HFFc6 (cell line): ENCODE measurements at regions not wholly inside any gene's neighbourhood (a gene's known extent, or its start where the extent isn't known, plus 50 kb on each side); places are given as distances from the start of the nearest gene placed in this dataset.

Experiments
- DNase-seq: peaks from one replicate; pipeline ENCODE4 v3.0.0-alpha.2; 2018
- H3K27ac Mint-ChIP-seq: 2 replicates; pipeline ENCODE4 v1.8.0; 2020; ENCODE audit warnings: mild to moderate bottlenecking, mixed read lengths
- H3K27me3 Mint-ChIP-seq: 2 replicates; pipeline ENCODE4 v1.8.0; 2021; ENCODE audit warnings: mild to moderate bottlenecking, moderate library complexity, mixed read lengths; ENCODE audit not compliant: insufficient read depth
- H3K36me3 Mint-ChIP-seq: 2 replicates; pipeline ENCODE4 v1.8.0; 2021; ENCODE audit warnings: low read depth, mixed read lengths
- H3K4me1 Mint-ChIP-seq: 2 replicates; pipeline ENCODE4 v1.8.0; 2020; ENCODE audit warnings: low read depth, mixed read lengths
- H3K4me3 Mint-ChIP-seq: 2 replicates; pipeline ENCODE4 v1.8.0; 2020; ENCODE audit warnings: mild to moderate bottlenecking, moderate library complexity, mixed read lengths
- H3K9me3 Mint-ChIP-seq: 2 replicates; pipeline ENCODE4 v1.8.0; 2020; ENCODE audit warnings: mild to moderate bottlenecking, mixed read lengths
- TF ChIP-seq, protein P1 (sequence below): fragments of 200-600 bp; sonication (generic); IDR thresholded peaks from 2 replicates; pipeline ENCODE4 v1.5.0; 2021; ENCODE audit warnings: antibody characterized with exemption, mild to moderate bottlenecking

DNA sequence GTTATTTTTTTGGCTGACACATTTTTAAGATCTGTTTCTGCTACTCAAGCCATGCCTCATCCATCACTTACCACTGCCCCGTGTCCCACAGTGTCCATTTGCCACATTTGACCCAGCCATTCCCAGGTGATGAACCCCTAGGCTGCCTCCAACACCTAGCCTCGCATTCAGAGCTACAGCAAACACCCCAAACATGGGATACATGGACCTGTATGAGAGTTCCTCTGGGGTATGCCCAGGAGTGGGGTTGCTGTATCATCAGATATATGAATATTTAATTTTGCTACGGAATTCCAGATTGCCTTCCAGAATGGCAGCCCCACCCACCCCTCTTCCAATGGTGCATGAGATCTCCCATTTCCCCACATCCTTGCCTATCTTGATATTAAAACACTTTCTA lies 190.1 kb upstream of the RNF32 start:
- Mint-ChIP-seq H3K4me3 (no peak overlapping the region), H3K27me3 (no peaks in the 10 kb centered on the region; the same call in 1 of the 2 replicates), H3K27ac (no peak overlapping the region), H3K9me3 (peaks cover 23% of the 10 kb centered on the region), H3K4me1 (no peaks in the 10 kb centered on the region), H3K36me3 (peaks cover 4% of the 10 kb centered on the region; the same call in 1 of the 2 replicates)
- TF ChIP-seq, protein P1, sequence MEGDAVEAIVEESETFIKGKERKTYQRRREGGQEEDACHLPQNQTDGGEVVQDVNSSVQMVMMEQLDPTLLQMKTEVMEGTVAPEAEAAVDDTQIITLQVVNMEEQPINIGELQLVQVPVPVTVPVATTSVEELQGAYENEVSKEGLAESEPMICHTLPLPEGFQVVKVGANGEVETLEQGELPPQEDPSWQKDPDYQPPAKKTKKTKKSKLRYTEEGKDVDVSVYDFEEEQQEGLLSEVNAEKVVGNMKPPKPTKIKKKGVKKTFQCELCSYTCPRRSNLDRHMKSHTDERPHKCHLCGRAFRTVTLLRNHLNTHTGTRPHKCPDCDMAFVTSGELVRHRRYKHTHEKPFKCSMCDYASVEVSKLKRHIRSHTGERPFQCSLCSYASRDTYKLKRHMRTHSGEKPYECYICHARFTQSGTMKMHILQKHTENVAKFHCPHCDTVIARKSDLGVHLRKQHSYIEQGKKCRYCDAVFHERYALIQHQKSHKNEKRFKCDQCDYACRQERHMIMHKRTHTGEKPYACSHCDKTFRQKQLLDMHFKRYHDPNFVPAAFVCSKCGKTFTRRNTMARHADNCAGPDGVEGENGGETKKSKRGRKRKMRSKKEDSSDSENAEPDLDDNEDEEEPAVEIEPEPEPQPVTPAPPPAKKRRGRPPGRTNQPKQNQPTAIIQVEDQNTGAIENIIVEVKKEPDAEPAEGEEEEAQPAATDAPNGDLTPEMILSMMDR = no peak
- DNase-seq = no peak

DNA sequence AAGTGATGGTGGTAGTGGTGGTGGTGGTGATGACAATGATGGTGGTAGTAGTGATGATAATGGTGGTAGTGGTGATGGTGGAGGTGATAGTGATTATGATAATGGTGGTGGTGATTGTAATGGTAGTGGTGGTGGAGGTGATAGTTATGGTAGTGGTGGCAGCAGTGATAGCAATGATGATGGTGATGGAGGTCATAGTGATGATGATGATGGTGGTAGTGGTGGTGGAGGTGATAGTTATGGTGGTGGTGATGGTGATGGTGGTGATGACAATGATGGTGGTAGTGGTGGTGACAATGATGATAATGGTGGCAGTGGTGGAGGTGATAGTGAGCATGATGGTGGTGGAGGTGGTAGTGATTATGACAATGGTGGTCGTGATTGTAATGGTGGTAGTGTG lies 191.7 kb upstream of the RNF32 start:
- Mint-ChIP-seq H3K9me3 (peaks cover 32% of the 10 kb centered on the region), H3K27ac (no peak overlapping the region), H3K36me3 (peaks cover 4% of the 10 kb centered on the region; the same call in 1 of the 2 replicates), H3K27me3 (no peaks in the 10 kb centered on the region; the same call in 1 of the 2 replicates), H3K4me1 (no peaks in the 10 kb centered on the region), H3K4me3 (no peak overlapping the region)
- TF ChIP-seq, protein P1 = no peak
- no peak for DNase-seq

DNA sequence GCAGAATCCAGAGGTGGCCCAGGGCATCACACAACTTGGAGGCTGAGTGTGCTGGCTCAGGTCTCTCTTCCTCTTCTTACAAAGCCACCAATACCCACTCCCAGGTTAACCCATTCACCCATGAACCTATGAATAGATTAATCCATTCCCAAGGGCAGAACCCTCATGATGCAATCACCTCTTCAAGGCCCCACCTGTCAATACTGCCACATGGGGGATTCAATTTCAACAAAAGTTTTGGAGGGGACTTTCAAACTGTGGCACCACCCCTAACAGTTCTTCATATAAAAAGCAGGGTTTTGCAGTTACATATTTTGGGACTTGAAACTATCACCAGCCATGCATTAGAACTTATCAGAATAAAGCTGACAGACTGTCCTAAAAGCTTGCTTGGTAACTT lies 193.6 kb upstream of the RNF32 start:
- no peak overlapping the region for H3K4me3 Mint-ChIP-seq
- no peaks in the 10 kb centered on the region for H3K4me1 Mint-ChIP-seq
- no peak for DNase-seq
- H3K36me3 Mint-ChIP-seq = peaks cover 4% of the 10 kb centered on the region; the same call in 1 of the 2 replicates
- TF ChIP-seq, protein P1 = no peak
- H3K27me3 Mint-ChIP-seq = no peaks in the 10 kb centered on the region; the same call in 1 of the 2 replicates
- peaks cover 38% of the 10 kb centered on the region for H3K9me3 Mint-ChIP-seq
- H3K27ac Mint-ChIP-seq = no peak overlapping the region

DNA sequence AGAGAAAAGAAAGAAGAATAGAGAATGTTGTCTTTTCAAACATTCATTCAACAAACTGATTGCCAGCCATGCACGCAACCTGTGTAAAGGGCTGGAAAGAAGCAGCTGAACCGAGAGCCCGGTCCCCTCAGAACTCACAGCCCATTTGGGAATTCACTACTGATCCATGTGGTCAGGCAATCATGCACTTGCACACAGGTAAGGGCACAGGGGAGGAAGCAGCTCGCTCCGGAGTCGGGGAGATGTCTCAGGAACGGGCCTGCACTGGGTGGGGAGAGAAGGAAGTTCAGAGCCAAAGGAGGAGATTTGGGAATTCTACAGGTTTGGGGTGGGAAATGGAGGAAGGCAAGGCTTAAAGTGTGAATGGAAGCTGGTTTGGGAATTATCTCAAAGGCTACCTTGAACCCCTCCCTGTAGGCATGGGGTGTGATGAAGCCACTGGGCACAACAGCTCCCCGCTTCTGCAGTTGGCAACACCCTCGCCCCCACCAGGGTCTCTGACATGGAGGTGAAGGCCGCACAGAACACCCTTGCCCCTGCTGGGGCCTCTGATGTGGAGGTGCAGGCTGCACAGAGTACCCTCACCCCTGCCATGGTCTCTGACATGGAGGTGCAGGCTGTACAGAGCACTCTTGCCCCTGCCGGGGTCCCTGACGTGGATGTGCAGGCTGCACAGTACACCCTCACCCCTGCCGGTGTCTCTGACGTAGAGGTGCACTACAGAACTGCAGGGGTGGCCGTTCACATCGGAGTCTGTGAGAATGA lies 194.4 kb upstream of the RNF32 start:
- no peaks in the 10 kb centered on the region; the same call in 1 of the 2 replicates for H3K27me3 Mint-ChIP-seq
- H3K36me3 Mint-ChIP-seq = peaks cover 4% of the 10 kb centered on the region; the same call in 1 of the 2 replicates
- peaks cover 40% of the 10 kb centered on the region for H3K9me3 Mint-ChIP-seq
- TF ChIP-seq, protein P1 = no peak
- no peak overlapping the region for H3K27ac Mint-ChIP-seq
- H3K4me1 Mint-ChIP-seq = no peaks in the 10 kb centered on the region
- no peak overlapping the region for H3K4me3 Mint-ChIP-seq
- DNase-seq = no peak

DNA sequence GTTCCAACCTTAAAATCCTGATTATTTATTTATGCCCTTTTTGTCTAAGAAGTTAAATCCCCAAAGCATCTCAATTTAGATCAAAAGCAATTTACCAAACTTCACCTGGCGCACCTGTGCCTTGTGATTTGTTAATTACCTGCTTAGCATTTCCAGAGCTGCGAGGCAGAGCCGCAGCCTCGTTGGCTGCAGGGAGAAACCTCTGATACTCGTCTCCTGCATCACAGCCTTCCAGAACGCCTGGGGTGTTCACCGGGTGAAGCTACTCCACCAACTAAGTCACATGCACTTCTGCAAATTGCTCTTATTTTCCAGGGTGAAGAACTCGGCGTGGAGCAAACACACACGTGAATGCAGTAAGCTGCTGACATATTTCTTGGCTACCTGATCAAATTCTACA lies 198.1 kb upstream of the RNF32 start:
- H3K27ac Mint-ChIP-seq = no peak overlapping the region
- H3K4me3 Mint-ChIP-seq = no peak overlapping the region
- TF ChIP-seq, protein P1 = no peak
- no peaks in the 10 kb centered on the region for H3K4me1 Mint-ChIP-seq
- H3K36me3 Mint-ChIP-seq = peaks cover 9% of the 10 kb centered on the region
- no peak for DNase-seq
- H3K27me3 Mint-ChIP-seq = no peaks in the 10 kb centered on the region; the same call in 1 of the 2 replicates
- peaks cover 48% of the 10 kb centered on the region for H3K9me3 Mint-ChIP-seq
